K562 (cell line): ENCODE measurements at regions not wholly inside any gene's neighbourhood (a gene's known extent, or its start where the extent isn't known, plus 50 kb on each side); places are given as distances from the start of the nearest gene placed in this dataset.

Experiments
- ATAC-seq: fragments of 200-7000 bp; cut with Tn5 transposase; 3 replicates; pipeline ENCODE4 v1.9.1; 2020; ENCODE audit warnings: moderate library complexity
- BruUV-seq: library from RNA; stranded (reverse); fragments of 400-500 nt; replicated peaks from 2 replicates; lab custom pipeline; 2021; lab: Mats Ljungman, UMichigan
- CTCF ChIA-PET: fragments of 300-600 bp; formaldehyde crosslinking; extraction: SDS; loops from one replicate; lab custom pipeline; 2021; ENCODE audit warnings: low intra/inter-chr PET ratio; lab: Yijun Ruan, JAX
- POLR2A ChIA-PET: fragments of 300-600, 350-650 bp; sonication (Branson Sonifier 250); formaldehyde crosslinking; extraction: SDS; loops from one replicate; lab custom pipeline; 2021; ENCODE audit warnings: antibody characterized with exemption, inconsistent platforms; lab: Yijun Ruan, JAX
- DNase-seq, 4 experiments: peaks; one replicate each; pipeline versions ENCODE4 v3.0.0 to v3.0.0-alpha.2; 2011 to 2018; ENCODE audit warnings: low spot score in 3 of 4, mixed read lengths in 3 of 4; ENCODE audit errors: extremely low read depth in 1 of 4
- FAIRE-seq: peaks from 2 replicates; lab custom pipeline; 2011; peaks lifted over from hg19 to GRCh38; lab: Jason Lieb, UNC
- H2AFZ ChIP-seq: 2 replicates; pipeline ENCODE4 v1.6.0; 2011; ENCODE audit warnings: low read depth, low read length, control low read depth, inconsistent platforms
- H3K27ac ChIP-seq: fragments of 200-600 bp; 3 replicates; pipeline ENCODE4 v1.8.0; 2011; ENCODE audit warnings: low read depth, mild to moderate bottlenecking, control low read depth, inconsistent platforms, low read length, moderate library complexity, mixed read lengths; ENCODE audit errors: extremely low read depth
- H3K27me3 ChIP-seq, 2 experiments: fragments of 300-600 bp in 1 of 2; 2 replicates in 1 of 2; 3 replicates in 1 of 2; pipeline versions ENCODE4 v1.6.0 to v1.8.0; 2011; ENCODE audit warnings: inconsistent platforms in 2 of 2, low read length in 2 of 2, mild to moderate bottlenecking in 1 of 2, mixed read lengths in 1 of 2, moderate library complexity in 1 of 2; ENCODE audit not compliant: control insufficient read depth in 2 of 2, insufficient read depth in 2 of 2
- H3K36me3 ChIP-seq: fragments of 300-600 bp; 3 replicates; pipeline ENCODE4 v1.8.0; 2011; ENCODE audit warnings: mild to moderate bottlenecking, low read length, inconsistent platforms; ENCODE audit not compliant: control insufficient read depth, insufficient read depth
- H3K4me1 ChIP-seq, 2 experiments: fragments of 200-600 bp in 1 of 2; replicated peaks in 1 of 2; 2 replicates in 1 of 2; 3 replicates in 1 of 2; pipeline versions ENCODE4 v1.5.1 to v1.8.0; 2011; ENCODE audit warnings: inconsistent platforms in 2 of 2, low read length in 2 of 2, mild to moderate bottlenecking in 1 of 2, mixed read lengths in 1 of 2, moderate library complexity in 1 of 2; ENCODE audit not compliant: control insufficient read depth in 2 of 2, insufficient read depth in 2 of 2
- H3K4me2 ChIP-seq: 2 replicates; pipeline ENCODE4 v1.6.1; 2011; ENCODE audit warnings: low read length, control low read depth, inconsistent platforms, mixed read lengths; ENCODE audit not compliant: insufficient read depth
- H3K4me3 ChIP-seq: fragments of 200-600 bp; sonication (generic), shearing (Covaris generic); 2 replicates; pipeline ENCODE4 v1.5.1; 2016; ENCODE audit warnings: control low read depth, inconsistent platforms
- H3K79me2 ChIP-seq: fragments of 200-600 bp; 3 replicates; pipeline ENCODE4 v1.8.0; 2011; ENCODE audit warnings: low read length, inconsistent platforms; ENCODE audit not compliant: control insufficient read depth, insufficient read depth
- H3K9ac ChIP-seq, 2 experiments: 2 replicates each; pipeline versions ENCODE4 v1.6.0 to v1.6.1; 2011; ENCODE audit warnings: low read depth in 2 of 2, low read length in 2 of 2, control low read depth in 1 of 2, inconsistent platforms in 1 of 2, mild to moderate bottlenecking in 1 of 2, mixed read lengths in 1 of 2; ENCODE audit not compliant: insufficient read depth in 1 of 2
- H3K9me1 ChIP-seq: one replicate; pipeline ENCODE4 v1.6.0; 2011; ENCODE audit warnings: inconsistent platforms, mild to moderate bottlenecking, low read length, moderate library complexity; ENCODE audit not compliant: control insufficient read depth, insufficient read depth
- H3K9me3 ChIP-seq: replicated peaks from 2 replicates; pipeline ENCODE4 v1.5.1; 2011; ENCODE audit warnings: low read depth, low read length, inconsistent platforms; ENCODE audit not compliant: control insufficient read depth, insufficient read depth
- H4K20me1 ChIP-seq: replicated peaks from 2 replicates; pipeline ENCODE4 v1.6.1; 2011; ENCODE audit warnings: low read length, inconsistent platforms, mixed read lengths; ENCODE audit not compliant: control insufficient read depth, insufficient read depth
- CCNT2 ChIP-seq: IDR thresholded peaks from 2 replicates; pipeline ENCODE4 v1.6.1; 2011; ENCODE audit warnings: borderline replicate concordance, low read depth, mild to moderate bottlenecking, moderate library complexity, mixed read lengths, low read length; ENCODE audit not compliant: insufficient read length; ENCODE audit errors: extremely low read depth
- CHCHD3 ChIP-seq: fragments of 250-450 bp; sonication (Bioruptor Pico); IDR thresholded peaks from 2 replicates; pipeline ENCODE4 v2.1.2; 2022; ENCODE audit warnings: mild to moderate bottlenecking
- DEAF1 ChIP-seq: fragments of 450-650 bp; formaldehyde crosslinking; IDR thresholded peaks from 2 replicates; pipeline ENCODE4 v1.4.0; 2020; ENCODE audit warnings: mild to moderate bottlenecking, moderate library complexity
- HDAC1 ChIP-seq, 2 experiments: fragments of 450-650 bp; IDR thresholded peaks; 2 replicates each; pipeline ENCODE4 v1.6.1; 2016 to 2017; ENCODE audit warnings: inconsistent platforms in 1 of 2, mild to moderate bottlenecking in 1 of 2, moderate library complexity in 1 of 2
- MAFG ChIP-seq: fragments of 450-650 bp; conservative IDR thresholded peaks from 2 replicates; pipeline ENCODE4 v1.6.1; 2016; ENCODE audit warnings: missing genetic modification characterization, missing compliant biosample characterization
- RNF2 ChIP-seq: sonication (generic); IDR thresholded peaks from 2 replicates; pipeline ENCODE4 v1.6.1; 2016
- TBL1XR1 ChIP-seq, 2 experiments: IDR thresholded peaks; 2 replicates each; pipeline ENCODE4 v1.6.1; 2012; ENCODE audit warnings: improper control_type of control experiment in 2 of 2, low read length in 2 of 2, mild to moderate bottlenecking in 1 of 2
- ZNF449 ChIP-seq: fragments of 250-450 bp; sonication (Bioruptor Pico); IDR thresholded peaks from 2 replicates; pipeline ENCODE4 v1.8.0; 2022; ENCODE audit warnings: moderate library complexity, mild to moderate bottlenecking, inconsistent platforms
- ZNF512 ChIP-seq: IDR thresholded peaks from 2 replicates; pipeline ENCODE4 v1.6.1; 2016; ENCODE audit warnings: missing genetic modification characterization, missing compliant biosample characterization
- ZNF699 ChIP-seq: fragments of 250-450 bp; sonication (Bioruptor Pico); IDR thresholded peaks from 2 replicates; pipeline ENCODE4 v1.8.0; 2021; ENCODE audit warnings: mild to moderate bottlenecking, moderate library complexity; ENCODE audit not compliant: insufficient replicate concordance
- WGBS: fragments of 100-300 bp; shearing (Covaris generic); methylation state at CpG from one replicate; pipeline ENCODE4 v1.1.6; 2016; ENCODE audit warnings: low coverage, mixed read lengths; ENCODE audit not compliant: insufficient coverage; ENCODE audit errors: missing lambda C conversion rate; 5-methylcytosine and 5-hydroxymethylcytosine counted together
- in situ Hi-C: fragments of 300-500 bp; cut with MboI; formaldehyde crosslinking; loops from 4 replicates; pipeline ENCODE4 v1.15.0; 2018; ENCODE audit warnings: inconsistent platforms, mixed read lengths
- intact Hi-C: fragments of 100-400 bp; cut with micrococcal nuclease; formaldehyde crosslinking; loops from 2 replicates; pipeline ENCODE4 v1.14.2; 2022

- no peaks in the 10 kb centered on the region for H4K20me1 ChIP-seq
- FAIRE-seq (no peak), DNase-seq (no peak), ATAC-seq (no peak)
- no peaks in the 10 kb centered on the region for H3K4me1 ChIP-seq
- H2AFZ ChIP-seq, result no peak overlapping the region
- no peaks in the 10 kb centered on the region for H3K36me3 ChIP-seq
- H3K27me3 ChIP-seq, result no peaks in the 10 kb centered on the region
- in situ Hi-C loops (no loop called here), intact Hi-C loops (no loop called here)
- H3K9me3 ChIP-seq, result no peaks in the 10 kb centered on the region
- BruUV-seq, result no TSS peak
- 8% methylated on average over 1 of the region's 2 CpGs for WGBS
- H3K27ac ChIP-seq, result no peak overlapping the region
- no peaks in the 10 kb centered on the region for H3K79me2 ChIP-seq
- CTCF ChIA-PET, result no interaction called here
- TF ChIP-seq ZNF512 (tag) (no peak), CCNT2 (no peak), CHCHD3 (CRISPR knock-in tag) (no peak), RNF2 (no peak), DEAF1 (CRISPR knock-in tag) (no peak), TBL1XR1 (IDR thresholded peaks at IDR 0.05; ENCODE audit: low read length in 2 of 2) (no peak), ZNF449 (CRISPR knock-in tag) (no peak), MAFG (no peak), ZNF699 (CRISPR knock-in tag) (no peak), HDAC1 (IDR thresholded peaks at IDR 0.05) (no peak)
- POLR2A ChIA-PET, result no interaction called here
- no peak overlapping the region for H3K4me3 ChIP-seq
- no peak overlapping the region for H3K9ac ChIP-seq
- no peak overlapping the region for H3K4me2 ChIP-seq
- no peaks in the 10 kb centered on the region for H3K9me1 ChIP-seq
These were observed 1109.7 kb upstream of the FLRT2 start for GRCh38 chr14:84420221-84420620.
